ENCODE measurements at regions not wholly inside any gene's neighbourhood (a gene's known extent, or its start where the extent isn't known, plus 50 kb on each side); places are given as distances from the start of the nearest gene placed in this dataset.

DNA sequence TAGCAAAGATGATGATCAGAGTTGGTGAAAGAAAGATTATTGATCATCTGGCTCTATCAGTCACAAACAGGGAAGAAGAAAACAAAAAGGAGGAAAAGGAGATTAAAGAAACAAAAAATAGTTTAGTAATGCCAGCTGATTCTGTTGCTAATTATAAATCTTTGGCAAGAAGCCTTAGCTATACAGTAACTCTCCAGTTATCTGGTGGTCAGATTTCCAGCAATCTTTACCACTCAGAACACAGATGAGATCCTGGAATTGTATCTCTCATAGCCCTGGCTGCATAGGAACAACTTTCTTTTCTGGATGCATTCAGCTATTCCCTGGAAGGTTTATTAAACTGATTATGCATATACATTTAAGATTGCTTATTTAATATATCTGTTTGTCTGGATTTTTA is 256.8 kb upstream of the ZEB2 start:
- TF ChIP-seq, protein P1, sequence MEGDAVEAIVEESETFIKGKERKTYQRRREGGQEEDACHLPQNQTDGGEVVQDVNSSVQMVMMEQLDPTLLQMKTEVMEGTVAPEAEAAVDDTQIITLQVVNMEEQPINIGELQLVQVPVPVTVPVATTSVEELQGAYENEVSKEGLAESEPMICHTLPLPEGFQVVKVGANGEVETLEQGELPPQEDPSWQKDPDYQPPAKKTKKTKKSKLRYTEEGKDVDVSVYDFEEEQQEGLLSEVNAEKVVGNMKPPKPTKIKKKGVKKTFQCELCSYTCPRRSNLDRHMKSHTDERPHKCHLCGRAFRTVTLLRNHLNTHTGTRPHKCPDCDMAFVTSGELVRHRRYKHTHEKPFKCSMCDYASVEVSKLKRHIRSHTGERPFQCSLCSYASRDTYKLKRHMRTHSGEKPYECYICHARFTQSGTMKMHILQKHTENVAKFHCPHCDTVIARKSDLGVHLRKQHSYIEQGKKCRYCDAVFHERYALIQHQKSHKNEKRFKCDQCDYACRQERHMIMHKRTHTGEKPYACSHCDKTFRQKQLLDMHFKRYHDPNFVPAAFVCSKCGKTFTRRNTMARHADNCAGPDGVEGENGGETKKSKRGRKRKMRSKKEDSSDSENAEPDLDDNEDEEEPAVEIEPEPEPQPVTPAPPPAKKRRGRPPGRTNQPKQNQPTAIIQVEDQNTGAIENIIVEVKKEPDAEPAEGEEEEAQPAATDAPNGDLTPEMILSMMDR (IDR thresholded peaks at IDR 0.05; ENCODE audit: insufficient read depth, low read depth, low read length), result no peak
- TF ChIP-seq EZH2 (IDR thresholded peaks at IDR 0.05; ENCODE audit: insufficient read depth, low read length), result no peak

All from astrocyte (in vitro differentiated cells and primary cell).